ENCODE measurements at regions not wholly inside any gene's neighbourhood (a gene's known extent, or its start where the extent isn't known, plus 50 kb on each side); places are given as distances from the start of the nearest gene placed in this dataset.

DNA sequence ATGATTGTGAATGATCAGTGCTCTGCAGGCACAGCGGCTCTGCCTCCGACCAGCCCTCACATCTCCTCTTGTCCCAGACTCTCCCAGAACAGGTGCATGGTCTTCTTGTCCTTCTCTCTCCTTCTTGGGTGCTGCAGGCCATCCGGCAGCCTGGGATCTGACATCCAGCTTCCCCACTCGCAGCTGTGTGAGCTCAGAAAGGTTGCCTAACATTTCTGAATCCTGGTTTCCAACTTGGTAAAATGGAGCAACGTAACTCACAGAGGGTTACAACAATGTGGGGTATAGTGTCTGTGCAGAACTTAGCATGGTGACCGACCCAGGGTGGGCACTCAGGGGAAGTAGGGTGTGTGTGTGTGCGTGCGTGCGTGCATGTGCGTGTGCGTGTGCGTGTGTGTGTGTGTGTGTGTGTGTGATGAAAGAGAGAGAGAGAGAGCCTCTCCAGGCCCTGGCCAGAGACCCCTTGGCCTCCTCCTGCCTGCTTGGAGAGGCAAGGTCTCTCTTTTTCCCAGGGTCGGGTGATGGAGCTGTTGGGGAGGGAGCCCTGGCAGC lies 110.1 kb downstream of the SNX5 start:
- TF ChIP-seq, protein P1, sequence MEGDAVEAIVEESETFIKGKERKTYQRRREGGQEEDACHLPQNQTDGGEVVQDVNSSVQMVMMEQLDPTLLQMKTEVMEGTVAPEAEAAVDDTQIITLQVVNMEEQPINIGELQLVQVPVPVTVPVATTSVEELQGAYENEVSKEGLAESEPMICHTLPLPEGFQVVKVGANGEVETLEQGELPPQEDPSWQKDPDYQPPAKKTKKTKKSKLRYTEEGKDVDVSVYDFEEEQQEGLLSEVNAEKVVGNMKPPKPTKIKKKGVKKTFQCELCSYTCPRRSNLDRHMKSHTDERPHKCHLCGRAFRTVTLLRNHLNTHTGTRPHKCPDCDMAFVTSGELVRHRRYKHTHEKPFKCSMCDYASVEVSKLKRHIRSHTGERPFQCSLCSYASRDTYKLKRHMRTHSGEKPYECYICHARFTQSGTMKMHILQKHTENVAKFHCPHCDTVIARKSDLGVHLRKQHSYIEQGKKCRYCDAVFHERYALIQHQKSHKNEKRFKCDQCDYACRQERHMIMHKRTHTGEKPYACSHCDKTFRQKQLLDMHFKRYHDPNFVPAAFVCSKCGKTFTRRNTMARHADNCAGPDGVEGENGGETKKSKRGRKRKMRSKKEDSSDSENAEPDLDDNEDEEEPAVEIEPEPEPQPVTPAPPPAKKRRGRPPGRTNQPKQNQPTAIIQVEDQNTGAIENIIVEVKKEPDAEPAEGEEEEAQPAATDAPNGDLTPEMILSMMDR (IDR thresholded peaks at IDR 0.05), result no peak
- no peak for TF ChIP-seq EP300 (IDR thresholded peaks at IDR 0.05)
